Stimulated activated naive CD8-positive, alpha-beta T cell treated with anti-CD3 and anti-CD28 coated beads, Interleukin-15, Interleukin-2, amounts not matched to agents 100 U/mL and 50 U/mL, for 24 hours (primary cell): ENCODE measurements at regions not wholly inside any gene's neighbourhood (a gene's known extent, or its start where the extent isn't known, plus 50 kb on each side); places are given as distances from the start of the nearest gene placed in this dataset.
A peak's percentile ranks its signal among the peaks of the same experiment; 100 is the strongest.

Experiments used
- ATAC-seq: fragments of 150-1000 bp; cut with Tn5 transposase; one replicate; pipeline ENCODE4 v1.10.0; 2021
- DNase-seq: peaks from one replicate; pipeline ENCODE4 v3.0.0; 2021

- no peak for ATAC-seq
Measured at GRCh38 chr9:94159069-94159939, 75.0 kb downstream of the PTPDC1 start.

GRCh38 chr9:94160594-94161501 lies 76.6 kb downstream of the PTPDC1 start:
- no peak for ATAC-seq
- no peak for DNase-seq

More at GRCh38 chr9:94159069-94159939, 75.0 kb downstream of the PTPDC1 start:
- DNase-seq: no peak

GRCh38 chr9:94161673-94162072 lies 77.4 kb downstream of the PTPDC1 start:
- ATAC-seq (no peak), DNase-seq (no peak)

- DNase-seq (no peak), ATAC-seq (no peak)
Measured at GRCh38 chr9:94164806-94165549, 80.7 kb downstream of the PTPDC1 start.

GRCh38 chr9:94165592-94166235 lies 81.5 kb downstream of the PTPDC1 start:
- peak; percentile 94 for DNase-seq
- peak; percentile 95 for ATAC-seq

GRCh38 chr9:94166236-94166975 lies 82.1 kb downstream of the PTPDC1 start:
- peak; percentile 97 for DNase-seq
- peak; percentile 68 for ATAC-seq

- DNase-seq (no peak), ATAC-seq (no peak)
Measured at GRCh38 chr9:94166976-94167346, 82.7 kb downstream of the PTPDC1 start.

- DNase-seq (no peak), ATAC-seq (no peak)
Measured at GRCh38 chr9:94167376-94167890, 83.2 kb downstream of the PTPDC1 start.

GRCh38 chr9:94168203-94169000 lies 84.1 kb downstream of the PTPDC1 start:
- ATAC-seq (no peak), DNase-seq (no peak)

- ATAC-seq (no peak), DNase-seq (no peak)
Measured at GRCh38 chr9:94169968-94170367, 85.7 kb downstream of the PTPDC1 start.

GRCh38 chr9:94173632-94174031 lies 85.5 kb upstream of the ZNF169 start:
- ATAC-seq (peak; percentile 88), DNase-seq (no peak)

GRCh38 chr9:94174164-94174563 lies 84.9 kb upstream of the ZNF169 start:
- ATAC-seq: no peak
- DNase-seq: no peak

GRCh38 chr9:94175669-94176068 lies 83.4 kb upstream of the ZNF169 start:
- ATAC-seq (no peak), DNase-seq (no peak)

- ATAC-seq: peak; percentile 33
Measured at GRCh38 chr9:94176608-94177007, 82.5 kb upstream of the ZNF169 start.

GRCh38 chr9:94178927-94179326 lies 80.2 kb upstream of the ZNF169 start:
- DNase-seq (no peak), ATAC-seq (peak; percentile 58)

More at GRCh38 chr9:94176608-94177007, 82.5 kb upstream of the ZNF169 start:
- no peak for DNase-seq

- ATAC-seq: no peak
Measured at GRCh38 chr9:94181408-94182181, 77.5 kb upstream of the ZNF169 start.

GRCh38 chr9:94182532-94182931 lies 76.6 kb upstream of the ZNF169 start:
- ATAC-seq (no peak), DNase-seq (no peak)

More at GRCh38 chr9:94181408-94182181, 77.5 kb upstream of the ZNF169 start:
- no peak for DNase-seq

- ATAC-seq: peak; percentile 56
- DNase-seq: no peak
Measured at GRCh38 chr9:94183240-94183999, 75.7 kb upstream of the ZNF169 start.
